Activated CD8-positive, alpha-beta memory T cell treated with anti-CD3 and anti-CD28 coated beads, Interleukin-2, amount 50 U/mL, for 1 hour (primary cell): ENCODE measurements at regions not wholly inside any gene's neighbourhood (a gene's known extent, or its start where the extent isn't known, plus 50 kb on each side); places are given as distances from the start of the nearest gene placed in this dataset.
"Not testable (repeated sequence)": the region's sequence is repeated elsewhere in the genome, so short reads cannot be mapped to it uniquely, and the experiment has no call there.

ENCODE experiments used
- DNase-seq: peaks from one replicate; pipeline ENCODE4 v3.0.0-alpha.2; 2020; ENCODE audit errors: extremely low read depth

DNA sequence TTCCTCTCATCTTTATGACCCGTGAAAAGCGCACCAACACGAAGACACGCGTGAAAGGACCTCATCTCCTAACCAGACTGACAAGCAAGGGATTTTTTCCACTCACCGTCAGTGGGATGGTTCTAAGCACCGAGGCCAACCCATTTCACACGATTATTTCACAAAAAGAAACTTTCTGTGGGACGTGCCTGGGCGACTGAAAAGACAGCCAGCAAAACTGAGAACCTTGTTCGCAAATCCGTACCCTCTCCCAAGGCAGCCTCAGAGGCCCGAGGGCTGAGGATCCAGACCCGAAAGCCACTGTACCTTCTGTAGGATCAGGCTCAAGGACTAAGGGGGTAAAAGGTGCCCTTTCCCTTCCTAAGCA, 84.9 kb upstream of the METTL9 start:
- not testable (repeated sequence) for DNase-seq

DNA sequence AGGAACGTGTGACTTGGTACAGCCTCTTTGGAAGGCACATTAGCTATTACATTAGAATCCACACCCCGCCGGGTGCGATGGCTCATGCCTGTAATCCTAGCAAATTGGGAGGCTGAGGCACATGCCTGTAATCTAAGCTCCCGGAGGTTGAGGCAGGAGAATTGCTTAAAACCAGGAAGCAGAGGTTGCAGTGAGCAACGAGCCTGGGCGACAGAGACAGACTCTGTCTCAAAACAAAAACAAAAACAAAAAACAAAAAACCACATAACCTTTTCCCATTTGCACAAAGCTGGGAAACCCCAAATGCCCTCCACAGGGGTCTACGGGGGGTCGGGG, 82.7 kb upstream of the METTL9 start:
- DNase-seq: not testable (repeated sequence)

GRCh38 chr16:21517263-21517662, 82.1 kb upstream of the METTL9 start:
- not testable (repeated sequence) for DNase-seq

DNA sequence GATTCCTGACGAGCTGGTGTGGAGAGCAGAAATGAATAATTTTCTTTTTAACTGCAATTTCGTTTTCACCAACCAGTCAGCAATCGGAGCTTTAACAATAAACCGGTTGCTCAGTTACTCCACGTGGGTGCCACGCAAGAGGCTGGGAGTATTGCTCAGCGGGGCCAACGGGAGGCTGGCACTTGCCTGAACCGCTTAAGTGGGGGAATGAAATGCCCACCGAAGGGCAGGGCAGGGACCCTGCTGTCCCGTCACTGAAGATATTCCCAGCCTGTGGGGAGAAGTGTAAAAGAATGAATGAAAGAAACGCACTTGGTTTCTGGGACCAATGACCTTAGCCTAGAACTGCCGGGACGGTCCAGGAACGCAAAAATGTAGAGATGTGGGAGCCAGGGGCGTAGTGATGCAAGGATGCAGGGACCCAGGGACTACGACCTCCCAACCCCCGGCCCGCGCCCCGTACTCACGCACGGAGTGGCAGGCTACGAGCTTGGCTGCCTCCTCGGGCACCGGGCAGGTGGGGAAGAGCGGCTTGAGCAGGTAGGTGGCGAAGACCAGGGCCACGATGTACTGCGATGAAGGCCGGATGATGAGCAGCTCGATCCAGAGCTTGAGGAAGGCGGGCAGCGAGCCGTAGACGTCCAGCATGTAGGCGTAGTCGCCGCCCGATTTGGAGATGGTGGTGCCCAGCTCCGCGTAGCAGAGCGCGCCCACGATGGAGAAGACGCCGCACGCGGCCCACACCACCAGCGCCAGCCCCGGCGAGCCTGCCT, 79.8 kb upstream of the METTL9 start:
- DNase-seq: not testable (repeated sequence)

DNA sequence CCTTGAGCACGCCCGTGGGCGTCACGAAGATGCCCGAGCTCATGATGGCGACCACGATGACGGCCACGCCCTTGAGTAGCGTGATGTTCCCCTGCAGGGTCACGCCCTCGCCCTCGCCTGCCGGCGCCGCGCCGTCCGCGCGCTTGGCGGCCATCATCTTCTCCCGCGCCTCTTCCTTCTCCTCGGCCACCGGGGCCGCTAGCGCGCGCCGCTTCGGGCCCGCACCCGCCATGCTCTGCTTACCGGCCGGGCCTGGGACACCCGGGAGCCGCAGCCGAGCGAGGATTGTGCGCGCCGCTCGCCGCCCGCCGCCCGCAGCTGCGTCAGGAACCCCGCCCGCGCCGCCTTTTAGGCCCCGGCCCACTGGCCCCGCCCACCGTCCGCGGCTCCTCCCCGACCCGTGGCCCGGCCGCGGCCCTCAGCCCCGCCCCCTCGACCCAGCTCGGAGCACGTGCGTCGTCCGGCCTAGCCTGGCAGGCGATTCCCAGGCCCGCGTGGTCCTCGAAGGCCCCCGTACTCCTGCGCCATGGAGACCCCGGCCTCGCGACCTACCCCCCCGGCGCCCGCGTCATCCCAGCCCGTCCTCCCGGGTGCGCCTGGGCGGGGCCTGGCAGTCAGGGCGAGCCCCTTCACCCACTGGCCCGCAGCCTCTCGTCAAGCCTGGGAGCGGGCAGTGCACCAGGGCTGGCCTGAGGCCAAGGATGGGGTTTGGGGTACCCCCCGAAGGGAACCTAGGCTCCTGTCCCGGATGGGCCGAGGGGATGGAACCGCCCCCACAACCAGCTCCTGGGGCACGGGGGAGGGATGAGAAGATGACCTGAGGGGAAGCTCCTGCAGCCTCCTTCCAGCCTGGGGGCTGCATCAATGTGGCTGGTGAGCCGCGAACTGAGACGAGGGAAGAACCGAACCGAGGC, 79.0 kb upstream of the METTL9 start:
- DNase-seq: peak; percentile 89

GRCh38 chr16:21521048-21521389, 78.4 kb upstream of the METTL9 start:
- not testable (repeated sequence) for DNase-seq

DNA sequence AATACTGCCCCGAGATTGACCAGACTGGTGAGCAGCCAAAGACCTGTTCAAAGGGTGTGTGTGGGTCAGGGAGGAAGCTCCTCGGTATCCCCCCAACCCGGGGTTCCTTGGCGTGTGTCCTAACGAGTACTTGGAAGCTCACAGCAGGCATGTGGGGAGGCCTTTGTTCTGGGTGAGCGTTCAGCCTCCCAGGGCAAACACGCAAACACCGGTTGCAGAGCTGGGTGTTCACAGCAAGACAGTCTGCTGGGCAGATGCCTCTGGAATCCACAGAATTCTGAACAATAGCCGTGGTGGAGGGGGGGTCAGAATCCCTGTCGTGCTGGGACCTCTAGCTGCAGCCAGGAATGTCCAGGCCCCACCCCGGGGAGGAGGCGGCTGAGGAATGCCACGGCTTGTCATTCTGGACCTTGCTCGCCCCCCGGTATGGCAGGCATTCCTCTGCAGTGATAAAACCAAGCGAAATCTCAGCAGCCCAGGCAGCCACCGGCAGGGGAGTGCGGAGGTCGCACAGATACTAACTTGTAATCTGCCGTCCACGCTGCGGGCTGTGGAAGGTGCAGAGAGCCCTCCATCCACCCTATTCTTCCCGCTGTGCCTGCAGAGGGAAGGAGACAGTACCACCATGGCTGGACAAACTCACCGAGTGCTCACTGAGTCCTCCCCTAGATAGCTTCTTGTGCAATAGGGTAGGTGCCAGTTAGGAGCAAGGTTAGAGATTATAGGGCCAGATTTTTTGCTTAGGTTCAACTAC, 77.8 kb upstream of the METTL9 start:
- DNase-seq: not testable (repeated sequence)

GRCh38 chr16:21522846-21523245, 76.5 kb upstream of the METTL9 start:
- not testable (repeated sequence) for DNase-seq

GRCh38 chr16:21523411-21524067, 75.8 kb upstream of the METTL9 start:
- no peak for DNase-seq

GRCh38 chr16:21524068-21524751, 75.2 kb upstream of the METTL9 start:
- DNase-seq: no peak

GRCh38 chr16:21524752-21525028, 74.7 kb upstream of the METTL9 start:
- not testable (repeated sequence) for DNase-seq

- not testable (repeated sequence) for DNase-seq
Measured at GRCh38 chr16:21525029-21525895, 74.1 kb upstream of the METTL9 start.

DNA sequence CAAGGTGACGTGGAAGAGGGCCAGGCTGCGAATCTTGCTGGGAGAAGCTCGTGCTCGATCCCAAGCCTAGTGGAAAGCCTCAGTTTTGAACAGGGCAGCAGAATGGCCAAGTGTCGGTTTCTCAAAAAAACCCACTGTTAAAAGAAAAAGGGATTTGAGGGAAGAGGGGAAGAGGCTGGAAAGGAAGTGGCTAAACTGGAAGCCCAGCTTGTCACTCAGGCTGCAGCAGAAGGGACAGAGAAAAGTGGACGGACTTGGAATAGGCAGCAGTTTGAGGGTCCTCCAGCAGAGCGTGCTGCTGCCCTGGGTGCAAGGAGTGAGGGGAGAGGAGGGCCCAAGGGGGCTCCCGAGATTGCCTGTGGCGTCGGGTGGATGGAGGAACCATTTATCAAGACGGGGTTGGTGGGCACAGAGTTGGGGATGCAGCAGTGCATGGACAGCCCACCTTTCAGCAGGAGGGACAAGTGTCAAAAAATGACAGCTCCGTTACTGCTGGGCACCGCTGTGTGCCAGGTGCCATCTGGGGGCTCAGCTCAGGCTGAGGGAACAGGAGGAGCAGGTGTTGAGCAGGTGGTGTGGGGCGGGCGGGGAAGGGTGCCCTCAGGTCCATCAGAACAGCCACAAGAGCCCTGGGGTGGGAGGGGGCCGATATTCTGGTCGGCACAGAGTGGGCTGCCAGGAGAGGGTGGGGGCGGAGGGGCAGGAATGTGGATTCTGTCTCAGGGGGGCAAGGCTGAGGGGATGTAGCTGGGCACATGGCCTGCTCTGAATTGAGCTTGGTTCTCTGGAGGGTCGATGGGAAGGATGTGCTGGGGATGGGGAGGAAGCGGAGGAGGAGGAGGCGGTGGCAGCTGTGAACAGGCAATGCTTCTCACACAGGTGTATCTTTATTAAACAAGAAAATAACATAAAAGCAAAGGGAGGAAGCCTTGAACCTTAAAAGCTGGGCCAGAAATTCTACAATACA, 73.1 kb upstream of the METTL9 start:
- not testable (repeated sequence) for DNase-seq

DNA sequence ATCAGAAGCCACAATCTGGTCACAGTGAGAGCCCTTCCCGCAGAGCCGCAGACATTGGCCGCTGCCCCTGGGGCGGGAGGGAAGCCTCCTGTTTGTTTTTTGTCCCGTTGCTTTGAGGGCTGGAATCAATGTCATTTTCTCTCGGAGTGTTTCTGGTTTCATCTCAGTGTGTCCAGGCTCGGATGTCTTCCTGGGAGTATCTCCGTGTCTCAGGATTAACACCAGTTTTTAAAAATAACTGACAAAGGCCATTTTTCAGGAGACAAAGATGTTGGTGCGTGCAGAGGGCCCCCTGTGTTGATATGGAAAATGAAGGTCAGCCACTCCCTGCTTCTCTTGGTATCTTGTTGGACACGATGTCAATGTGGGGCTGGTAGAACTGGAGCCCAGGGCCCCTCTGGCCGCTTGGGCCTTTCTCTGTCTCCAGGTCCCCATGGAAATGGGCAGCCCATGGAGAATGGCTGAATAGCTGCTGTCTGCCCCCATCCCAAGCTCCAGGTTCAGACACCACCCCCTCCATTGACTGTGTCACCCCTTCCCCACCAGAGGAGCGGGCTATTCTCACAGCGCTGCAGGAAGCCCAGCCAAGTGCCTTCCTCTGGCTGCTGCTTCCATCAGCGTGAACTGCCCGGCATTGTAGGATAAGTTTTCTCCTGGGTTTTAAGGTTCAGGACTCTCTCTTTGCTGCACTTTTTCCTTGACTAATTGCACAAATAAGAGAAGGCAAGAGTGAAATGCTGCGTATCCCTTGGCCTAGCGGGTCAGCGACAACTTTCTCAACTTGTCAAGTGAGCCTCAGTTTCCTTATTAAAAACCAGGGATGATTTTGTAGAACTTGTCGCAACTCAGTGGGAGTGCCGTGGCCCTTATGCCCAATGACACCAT, 72.2 kb upstream of the METTL9 start:
- DNase-seq: no peak

DNA sequence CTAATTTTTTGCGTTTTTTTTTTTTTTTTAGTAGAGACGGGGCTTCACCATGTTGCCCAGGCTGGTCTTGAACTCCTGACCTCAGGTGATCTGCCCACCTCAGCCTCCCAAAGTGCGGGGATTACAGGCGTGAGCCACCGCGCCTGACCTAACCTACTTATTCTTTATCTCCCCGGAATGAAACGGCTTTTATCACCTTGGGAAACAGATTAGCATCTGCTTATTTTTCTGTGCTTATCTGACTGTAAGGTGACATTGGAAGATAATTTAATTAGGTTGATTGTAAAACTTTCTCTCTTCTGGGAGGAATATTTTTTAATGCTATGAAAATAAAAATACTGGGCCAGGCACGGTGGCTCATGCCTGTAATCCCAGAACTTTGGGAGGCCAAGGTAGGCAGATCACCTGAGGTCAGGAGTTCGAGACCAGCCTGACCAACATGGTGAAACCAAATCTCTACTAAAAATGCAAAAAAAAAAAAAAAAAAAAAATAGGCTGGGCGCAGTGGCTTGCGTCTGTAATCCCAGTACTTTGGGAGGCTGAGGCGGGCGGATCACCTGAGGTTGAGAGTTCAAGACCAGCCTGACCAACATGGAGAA, 70.2 kb upstream of the METTL9 start:
- DNase-seq: not testable (repeated sequence)

GRCh38 chr16:21530729-21531383, 68.5 kb upstream of the METTL9 start:
- DNase-seq: not testable (repeated sequence)

- not testable (repeated sequence) for DNase-seq
Measured at GRCh38 chr16:21532996-21533395, 66.4 kb upstream of the METTL9 start.
